GM23338 (cell line): ENCODE measurements at regions not wholly inside any gene's neighbourhood (a gene's known extent, or its start where the extent isn't known, plus 50 kb on each side); places are given as distances from the start of the nearest gene placed in this dataset.

ENCODE experiments used
- ATAC-seq: fragments of 200-7000 bp; cut with Tn5 transposase; 3 replicates; pipeline ENCODE4 v1.9.1; 2020
- DNase-seq: peaks from one replicate; pipeline ENCODE4 v3.0.0-alpha.2; 2015; ENCODE audit warnings: low spot score
- H2AFZ ChIP-seq: fragments of 200-600 bp; sonication (generic); 2 replicates; pipeline ENCODE4 v1.8.0; 2016; ENCODE audit warnings: antibody characterized with exemption, mild to moderate bottlenecking, moderate library complexity
- H3F3A ChIP-seq: fragments of 200-600 bp; sonication (generic); replicated peaks from 2 replicates; pipeline ENCODE4 v1.8.0; 2017; ENCODE audit warnings: antibody characterized with exemption, mixed run types, low read depth
- H3K27ac ChIP-seq: fragments of 200-600 bp; sonication (generic); 2 replicates; pipeline ENCODE4 v1.6.1; 2016; ENCODE audit warnings: low read depth
- H3K27me3 ChIP-seq: fragments of 200-600 bp; sonication (generic); 2 replicates; pipeline ENCODE4 v1.8.0; 2016; ENCODE audit warnings: mild to moderate bottlenecking, mixed run types, moderate library complexity; ENCODE audit not compliant: insufficient read depth
- H3K36me3 ChIP-seq: fragments of 200-600 bp; sonication (generic); 2 replicates; pipeline ENCODE4 v1.8.0; 2016; ENCODE audit warnings: mild to moderate bottlenecking; ENCODE audit not compliant: insufficient read depth
- H3K4me1 ChIP-seq: fragments of 200-600 bp; sonication (generic); 2 replicates; pipeline ENCODE4 v1.8.0; 2016; ENCODE audit warnings: mild to moderate bottlenecking, moderate library complexity; ENCODE audit not compliant: insufficient read depth
- H3K4me2 ChIP-seq: fragments of 200-600 bp; sonication (generic); 2 replicates; pipeline ENCODE4 v1.7.1; 2017; ENCODE audit warnings: mixed run types
- H3K4me3 ChIP-seq: fragments of 200-600 bp; sonication (generic); 2 replicates; pipeline ENCODE4 v1.6.1; 2016; ENCODE audit warnings: mixed run types
- H3K79me2 ChIP-seq: fragments of 200-600 bp; sonication (generic); replicated peaks from 2 replicates; pipeline ENCODE4 v1.8.0; 2017; ENCODE audit warnings: mild to moderate bottlenecking; ENCODE audit not compliant: insufficient read depth
- H3K9me2 ChIP-seq: fragments of 200-600 bp; sonication (generic); 2 replicates; pipeline ENCODE4 v1.8.0; 2017; ENCODE audit not compliant: insufficient read depth
- H4K20me1 ChIP-seq: fragments of 200-600 bp; sonication (generic); replicated peaks from 2 replicates; pipeline ENCODE4 v1.8.0; 2017; ENCODE audit warnings: mild to moderate bottlenecking; ENCODE audit not compliant: insufficient read depth
- H3K27ac Mint-ChIP-seq: 2 replicates; pipeline ENCODE4 v1.8.0; 2020; ENCODE audit warnings: inconsistent platforms, mild to moderate bottlenecking, moderate library complexity, mixed read lengths
- H3K27me3 Mint-ChIP-seq: 3 replicates; pipeline ENCODE4 v1.8.0; 2022; ENCODE audit warnings: low read depth, mild to moderate bottlenecking, moderate library complexity, mixed read lengths, inconsistent platforms; ENCODE audit not compliant: insufficient read depth, poor library complexity
- H3K36me3 Mint-ChIP-seq: 3 replicates; pipeline ENCODE4 v1.8.0; 2021; ENCODE audit warnings: low read depth, mild to moderate bottlenecking, inconsistent platforms, moderate library complexity, mixed read lengths
- H3K4me1 Mint-ChIP-seq: 3 replicates; pipeline ENCODE4 v1.8.0; 2020; ENCODE audit warnings: mild to moderate bottlenecking, inconsistent platforms, mixed read lengths
- H3K4me3 Mint-ChIP-seq: 3 replicates; pipeline ENCODE4 v1.8.0; 2021; ENCODE audit warnings: moderate library complexity, mild to moderate bottlenecking, inconsistent platforms, mixed read lengths
- H3K9me3 Mint-ChIP-seq: 3 replicates; pipeline ENCODE4 v1.8.0; 2020; ENCODE audit warnings: moderate library complexity, mild to moderate bottlenecking, inconsistent platforms, mixed read lengths
- CREB1 ChIP-seq: fragments of 250-450 bp; sonication (Bioruptor Pico); IDR thresholded peaks from 2 replicates; pipeline ENCODE4 v1.5.0; 2020; ENCODE audit warnings: low read depth, mild to moderate bottlenecking, moderate library complexity
- EZH2 ChIP-seq: fragments of 200-600 bp; sonication (generic); IDR thresholded peaks from one replicate; pipeline ENCODE4 v1.8.0; 2017; ENCODE audit warnings: antibody characterized with exemption, mild to moderate bottlenecking, low read depth; ENCODE audit not compliant: unreplicated experiment
- EZH2phosphoT487 ChIP-seq: fragments of 200-600 bp; sonication (generic); IDR thresholded peaks from one replicate; pipeline ENCODE4 v1.8.1; 2018; ENCODE audit warnings: antibody characterized with exemption; ENCODE audit not compliant: unreplicated experiment
- JUNB ChIP-seq: IDR thresholded peaks from one replicate; pipeline ENCODE4 v1.6.1; 2016; ENCODE audit warnings: antibody characterized with exemption; ENCODE audit not compliant: unreplicated experiment
- NANOG ChIP-seq: IDR thresholded peaks from 2 replicates; pipeline ENCODE4 v1.6.1; 2016; ENCODE audit warnings: antibody characterized with exemption, borderline replicate concordance
- POLR2AphosphoS5 ChIP-seq: IDR thresholded peaks from 2 replicates; pipeline ENCODE4 v1.6.1; 2016; ENCODE audit warnings: antibody characterized with exemption, low read depth
- STAT1 ChIP-seq: IDR thresholded peaks from one replicate; pipeline ENCODE4 v1.6.1; 2016; ENCODE audit warnings: antibody characterized with exemption; ENCODE audit not compliant: unreplicated experiment
- ZNF114 ChIP-seq: fragments of 250-450 bp; sonication (Bioruptor Pico); IDR thresholded peaks from 2 replicates; pipeline ENCODE4 v1.5.0; 2020; ENCODE audit warnings: mild to moderate bottlenecking, moderate library complexity
- ZNF331 ChIP-seq: fragments of 250-450 bp; sonication (Bioruptor Pico); IDR thresholded peaks from 2 replicates; pipeline ENCODE4 v1.5.0; 2020; ENCODE audit warnings: low read depth, mild to moderate bottlenecking, moderate library complexity
- TF ChIP-seq, protein P1 (sequence below): IDR thresholded peaks from 2 replicates; pipeline ENCODE4 v1.6.1; 2016; ENCODE audit warnings: antibody characterized with exemption
- TF ChIP-seq, protein P2 (sequence below): fragments of 250-450 bp; sonication (Bioruptor Pico); IDR thresholded peaks from 2 replicates; pipeline ENCODE4 v1.5.0; 2020; ENCODE audit warnings: mild to moderate bottlenecking, moderate library complexity
- TF ChIP-seq, protein P3 (sequence below): IDR thresholded peaks from one replicate; pipeline ENCODE4 v1.6.1; 2018; ENCODE audit warnings: antibody characterized with exemption; ENCODE audit not compliant: unreplicated experiment
- TF ChIP-seq, protein P4 (sequence below), 2 experiments: fragments of 200-600 bp in 1 of 2; sonication (generic) in 1 of 2; conservative IDR thresholded peaks; 2 replicates each; pipeline versions ENCODE4 v1.5.1 to v1.6.1; 2016 to 2017; ENCODE audit warnings: antibody characterized with exemption in 2 of 2, low read depth in 2 of 2, mild to moderate bottlenecking in 2 of 2, moderate library complexity in 1 of 2

DNA sequence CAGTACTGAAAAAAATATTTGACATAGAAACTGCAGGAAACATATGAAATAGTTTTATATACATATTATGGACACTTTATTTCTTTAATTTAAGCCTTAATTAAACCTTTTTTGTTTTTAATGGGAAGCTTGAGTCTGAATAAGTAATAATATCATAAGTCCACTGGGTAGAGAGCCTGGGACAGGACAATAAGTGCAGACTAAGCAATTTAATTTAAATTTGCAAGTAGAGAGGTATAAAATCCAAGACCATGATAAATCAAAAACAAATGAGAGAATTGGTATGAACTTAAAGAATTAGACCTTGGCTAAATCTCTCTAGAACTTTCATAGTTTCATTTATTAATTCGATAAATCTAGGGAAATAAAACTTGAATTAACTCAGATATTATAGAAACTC, 571.2 kb downstream of the ARAP2 start:
- Histone ChIP-seq H3K36me3 (no peaks in the 10 kb centered on the region), H3F3A (no peaks in the 10 kb centered on the region), H3K79me2 (no peaks in the 10 kb centered on the region), H3K27me3 (no peaks in the 10 kb centered on the region), H3K4me3 (no peak overlapping the region), H3K4me1 (no peaks in the 10 kb centered on the region), H2AFZ (no peak overlapping the region), H3K27ac (no peak overlapping the region), H3K9me2 (no peaks in the 10 kb centered on the region), H3K4me2 (no peak overlapping the region), H4K20me1 (no peaks in the 10 kb centered on the region)
- H3K36me3 Mint-ChIP-seq, result no peaks in the 10 kb centered on the region
- H3K4me3 Mint-ChIP-seq, result no peak overlapping the region
- H3K4me1 Mint-ChIP-seq, result no peaks in the 10 kb centered on the region
- H3K9me3 Mint-ChIP-seq, result no peaks in the 10 kb centered on the region; the same call in 2 of the 3 replicates
- no peak overlapping the region for H3K27ac Mint-ChIP-seq
- TF ChIP-seq POLR2AphosphoS5, result no peak
- TF ChIP-seq EZH2phosphoT487, result no peak
- TF ChIP-seq, protein P1, sequence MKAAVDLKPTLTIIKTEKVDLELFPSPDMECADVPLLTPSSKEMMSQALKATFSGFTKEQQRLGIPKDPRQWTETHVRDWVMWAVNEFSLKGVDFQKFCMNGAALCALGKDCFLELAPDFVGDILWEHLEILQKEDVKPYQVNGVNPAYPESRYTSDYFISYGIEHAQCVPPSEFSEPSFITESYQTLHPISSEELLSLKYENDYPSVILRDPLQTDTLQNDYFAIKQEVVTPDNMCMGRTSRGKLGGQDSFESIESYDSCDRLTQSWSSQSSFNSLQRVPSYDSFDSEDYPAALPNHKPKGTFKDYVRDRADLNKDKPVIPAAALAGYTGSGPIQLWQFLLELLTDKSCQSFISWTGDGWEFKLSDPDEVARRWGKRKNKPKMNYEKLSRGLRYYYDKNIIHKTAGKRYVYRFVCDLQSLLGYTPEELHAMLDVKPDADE, result no peak
- TF ChIP-seq, protein P2, sequence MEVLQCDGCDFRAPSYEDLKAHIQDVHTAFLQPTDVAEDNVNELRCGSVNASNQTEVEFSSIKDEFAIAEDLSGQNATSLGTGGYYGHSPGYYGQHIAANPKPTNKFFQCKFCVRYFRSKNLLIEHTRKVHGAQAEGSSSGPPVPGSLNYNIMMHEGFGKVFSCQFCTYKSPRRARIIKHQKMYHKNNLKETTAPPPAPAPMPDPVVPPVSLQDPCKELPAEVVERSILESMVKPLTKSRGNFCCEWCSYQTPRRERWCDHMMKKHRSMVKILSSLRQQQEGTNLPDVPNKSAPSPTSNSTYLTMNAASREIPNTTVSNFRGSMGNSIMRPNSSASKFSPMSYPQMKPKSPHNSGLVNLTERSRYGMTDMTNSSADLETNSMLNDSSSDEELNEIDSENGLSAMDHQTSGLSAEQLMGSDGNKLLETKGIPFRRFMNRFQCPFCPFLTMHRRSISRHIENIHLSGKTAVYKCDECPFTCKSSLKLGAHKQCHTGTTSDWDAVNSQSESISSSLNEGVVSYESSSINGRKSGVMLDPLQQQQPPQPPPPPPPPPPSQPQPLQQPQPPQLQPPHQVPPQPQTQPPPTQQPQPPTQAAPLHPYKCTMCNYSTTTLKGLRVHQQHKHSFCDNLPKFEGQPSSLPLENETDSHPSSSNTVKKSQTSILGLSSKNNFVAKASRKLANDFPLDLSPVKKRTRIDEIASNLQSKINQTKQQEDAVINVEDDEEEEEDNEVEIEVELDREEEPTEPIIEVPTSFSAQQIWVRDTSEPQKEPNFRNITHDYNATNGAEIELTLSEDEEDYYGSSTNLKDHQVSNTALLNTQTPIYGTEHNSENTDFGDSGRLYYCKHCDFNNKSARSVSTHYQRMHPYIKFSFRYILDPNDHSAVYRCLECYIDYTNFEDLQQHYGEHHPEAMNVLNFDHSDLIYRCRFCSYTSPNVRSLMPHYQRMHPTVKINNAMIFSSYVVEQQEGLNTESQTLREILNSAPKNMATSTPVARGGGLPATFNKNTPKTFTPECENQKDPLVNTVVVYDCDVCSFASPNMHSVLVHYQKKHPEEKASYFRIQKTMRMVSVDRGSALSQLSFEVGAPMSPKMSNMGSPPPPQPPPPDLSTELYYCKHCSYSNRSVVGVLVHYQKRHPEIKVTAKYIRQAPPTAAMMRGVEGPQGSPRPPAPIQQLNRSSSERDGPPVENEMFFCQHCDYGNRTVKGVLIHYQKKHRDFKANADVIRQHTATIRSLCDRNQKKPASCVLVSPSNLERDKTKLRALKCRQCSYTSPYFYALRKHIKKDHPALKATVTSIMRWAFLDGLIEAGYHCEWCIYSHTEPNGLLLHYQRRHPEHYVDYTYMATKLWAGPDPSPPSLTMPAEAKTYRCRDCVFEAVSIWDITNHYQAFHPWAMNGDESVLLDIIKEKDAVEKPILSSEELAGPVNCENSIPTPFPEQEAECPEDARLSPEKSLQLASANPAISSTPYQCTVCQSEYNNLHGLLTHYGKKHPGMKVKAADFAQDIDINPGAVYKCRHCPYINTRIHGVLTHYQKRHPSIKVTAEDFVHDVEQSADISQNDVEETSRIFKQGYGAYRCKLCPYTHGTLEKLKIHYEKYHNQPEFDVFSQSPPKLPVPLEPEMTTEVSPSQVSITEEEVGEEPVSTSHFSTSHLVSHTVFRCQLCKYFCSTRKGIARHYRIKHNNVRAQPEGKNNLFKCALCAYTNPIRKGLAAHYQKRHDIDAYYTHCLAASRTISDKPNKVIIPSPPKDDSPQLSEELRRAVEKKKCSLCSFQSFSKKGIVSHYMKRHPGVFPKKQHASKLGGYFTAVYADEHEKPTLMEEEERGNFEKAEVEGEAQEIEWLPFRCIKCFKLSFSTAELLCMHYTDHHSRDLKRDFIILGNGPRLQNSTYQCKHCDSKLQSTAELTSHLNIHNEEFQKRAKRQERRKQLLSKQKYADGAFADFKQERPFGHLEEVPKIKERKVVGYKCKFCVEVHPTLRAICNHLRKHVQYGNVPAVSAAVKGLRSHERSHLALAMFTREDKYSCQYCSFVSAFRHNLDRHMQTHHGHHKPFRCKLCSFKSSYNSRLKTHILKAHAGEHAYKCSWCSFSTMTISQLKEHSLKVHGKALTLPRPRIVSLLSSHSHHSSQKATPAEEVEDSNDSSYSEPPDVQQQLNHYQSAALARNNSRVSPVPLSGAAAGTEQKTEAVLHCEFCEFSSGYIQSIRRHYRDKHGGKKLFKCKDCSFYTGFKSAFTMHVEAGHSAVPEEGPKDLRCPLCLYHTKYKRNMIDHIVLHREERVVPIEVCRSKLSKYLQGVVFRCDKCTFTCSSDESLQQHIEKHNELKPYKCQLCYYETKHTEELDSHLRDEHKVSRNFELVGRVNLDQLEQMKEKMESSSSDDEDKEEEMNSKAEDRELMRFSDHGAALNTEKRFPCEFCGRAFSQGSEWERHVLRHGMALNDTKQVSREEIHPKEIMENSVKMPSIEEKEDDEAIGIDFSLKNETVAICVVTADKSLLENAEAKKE, result no peak
- no peak for TF ChIP-seq JUNB
- no peak for TF ChIP-seq CREB1 (CRISPR knock-in tag)
- TF ChIP-seq, protein P3, sequence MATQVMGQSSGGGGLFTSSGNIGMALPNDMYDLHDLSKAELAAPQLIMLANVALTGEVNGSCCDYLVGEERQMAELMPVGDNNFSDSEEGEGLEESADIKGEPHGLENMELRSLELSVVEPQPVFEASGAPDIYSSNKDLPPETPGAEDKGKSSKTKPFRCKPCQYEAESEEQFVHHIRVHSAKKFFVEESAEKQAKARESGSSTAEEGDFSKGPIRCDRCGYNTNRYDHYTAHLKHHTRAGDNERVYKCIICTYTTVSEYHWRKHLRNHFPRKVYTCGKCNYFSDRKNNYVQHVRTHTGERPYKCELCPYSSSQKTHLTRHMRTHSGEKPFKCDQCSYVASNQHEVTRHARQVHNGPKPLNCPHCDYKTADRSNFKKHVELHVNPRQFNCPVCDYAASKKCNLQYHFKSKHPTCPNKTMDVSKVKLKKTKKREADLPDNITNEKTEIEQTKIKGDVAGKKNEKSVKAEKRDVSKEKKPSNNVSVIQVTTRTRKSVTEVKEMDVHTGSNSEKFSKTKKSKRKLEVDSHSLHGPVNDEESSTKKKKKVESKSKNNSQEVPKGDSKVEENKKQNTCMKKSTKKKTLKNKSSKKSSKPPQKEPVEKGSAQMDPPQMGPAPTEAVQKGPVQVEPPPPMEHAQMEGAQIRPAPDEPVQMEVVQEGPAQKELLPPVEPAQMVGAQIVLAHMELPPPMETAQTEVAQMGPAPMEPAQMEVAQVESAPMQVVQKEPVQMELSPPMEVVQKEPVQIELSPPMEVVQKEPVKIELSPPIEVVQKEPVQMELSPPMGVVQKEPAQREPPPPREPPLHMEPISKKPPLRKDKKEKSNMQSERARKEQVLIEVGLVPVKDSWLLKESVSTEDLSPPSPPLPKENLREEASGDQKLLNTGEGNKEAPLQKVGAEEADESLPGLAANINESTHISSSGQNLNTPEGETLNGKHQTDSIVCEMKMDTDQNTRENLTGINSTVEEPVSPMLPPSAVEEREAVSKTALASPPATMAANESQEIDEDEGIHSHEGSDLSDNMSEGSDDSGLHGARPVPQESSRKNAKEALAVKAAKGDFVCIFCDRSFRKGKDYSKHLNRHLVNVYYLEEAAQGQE, result no peak
- no peak for TF ChIP-seq ZNF331 (CRISPR knock-in tag)
- TF ChIP-seq, protein P4, sequence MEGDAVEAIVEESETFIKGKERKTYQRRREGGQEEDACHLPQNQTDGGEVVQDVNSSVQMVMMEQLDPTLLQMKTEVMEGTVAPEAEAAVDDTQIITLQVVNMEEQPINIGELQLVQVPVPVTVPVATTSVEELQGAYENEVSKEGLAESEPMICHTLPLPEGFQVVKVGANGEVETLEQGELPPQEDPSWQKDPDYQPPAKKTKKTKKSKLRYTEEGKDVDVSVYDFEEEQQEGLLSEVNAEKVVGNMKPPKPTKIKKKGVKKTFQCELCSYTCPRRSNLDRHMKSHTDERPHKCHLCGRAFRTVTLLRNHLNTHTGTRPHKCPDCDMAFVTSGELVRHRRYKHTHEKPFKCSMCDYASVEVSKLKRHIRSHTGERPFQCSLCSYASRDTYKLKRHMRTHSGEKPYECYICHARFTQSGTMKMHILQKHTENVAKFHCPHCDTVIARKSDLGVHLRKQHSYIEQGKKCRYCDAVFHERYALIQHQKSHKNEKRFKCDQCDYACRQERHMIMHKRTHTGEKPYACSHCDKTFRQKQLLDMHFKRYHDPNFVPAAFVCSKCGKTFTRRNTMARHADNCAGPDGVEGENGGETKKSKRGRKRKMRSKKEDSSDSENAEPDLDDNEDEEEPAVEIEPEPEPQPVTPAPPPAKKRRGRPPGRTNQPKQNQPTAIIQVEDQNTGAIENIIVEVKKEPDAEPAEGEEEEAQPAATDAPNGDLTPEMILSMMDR (conservative IDR thresholded peaks at IDR 0.05; ENCODE audit: low read depth in 2 of 2), result no peak
- TF ChIP-seq ZNF114 (CRISPR knock-in tag), result no peak
- TF ChIP-seq STAT1, result no peak
- no peak for TF ChIP-seq NANOG
- TF ChIP-seq EZH2, result no peak
- DNase-seq, result no peak
- ATAC-seq, result no peak
- no peaks in the 10 kb centered on the region for H3K27me3 Mint-ChIP-seq
